Effector CD4-positive, alpha-beta T cell (primary cell): ENCODE measurements at regions not wholly inside any gene's neighbourhood (a gene's known extent, or its start where the extent isn't known, plus 50 kb on each side); places are given as distances from the start of the nearest gene placed in this dataset.

Experiments
- DNase-seq: peaks from one replicate; pipeline ENCODE4 v3.0.0-alpha.2; 2020

DNA sequence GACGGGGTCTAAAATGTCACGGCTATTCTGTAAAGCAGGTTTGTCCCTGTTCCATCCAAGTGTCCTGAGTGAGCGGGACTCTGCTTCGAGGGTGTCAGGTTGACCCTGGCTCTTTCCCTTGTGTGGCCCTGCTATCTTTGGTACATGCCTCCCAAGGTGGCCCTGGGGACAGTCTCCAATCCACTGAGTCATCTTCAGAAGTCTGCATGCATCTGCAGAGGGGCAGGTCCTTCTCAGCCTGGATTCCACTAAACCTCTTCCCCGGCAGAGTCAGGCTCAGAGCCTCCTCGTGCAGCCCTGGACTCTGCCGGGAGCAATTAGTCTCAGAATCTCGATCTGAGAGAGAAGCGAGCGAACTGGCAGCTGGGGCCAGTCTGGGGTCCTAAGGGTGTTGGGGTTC lies 50.1 kb upstream of the KCNJ15 start:
- no peak for DNase-seq
